Esophagus squamous epithelium (tissue), 4 donors: ENCODE measurements at regions not wholly inside any gene's neighbourhood (a gene's known extent, or its start where the extent isn't known, plus 50 kb on each side); places are given as distances from the start of the nearest gene placed in this dataset.

ENCODE experiments used
- CTCF ChIP-seq, 6 experiments: fragments of 450-650 bp in 4 of 6; fragments of 200-600 bp in 2 of 6; sonication (generic) in 2 of 6; IDR thresholded peaks; one replicate each; pipeline ENCODE4 v1.5.1; 2016 to 2019; ENCODE audit warnings: antibody characterized with exemption in 6 of 6, mild to moderate bottlenecking in 4 of 6, moderate library complexity in 4 of 6
- POLR2A ChIP-seq, 4 donors: fragments of 450-650 bp; IDR thresholded peaks; one replicate each; pipeline ENCODE4 v1.6.1; 2017; ENCODE audit warnings: antibody characterized with exemption in 4 of 4, mild to moderate bottlenecking in 4 of 4, moderate library complexity in 3 of 4

GRCh38 chr5:74281166-74281565, 359.4 kb downstream of the ENC1 start:
- TF ChIP-seq POLR2A (IDR thresholded peaks at IDR 0.05) (no peak), CTCF (IDR thresholded peaks at IDR 0.05) (no peak)
